Heart right ventricle (tissue), 16 donors: ENCODE measurements at regions not wholly inside any gene's neighbourhood (a gene's known extent, or its start where the extent isn't known, plus 50 kb on each side); places are given as distances from the start of the nearest gene placed in this dataset.

Experiments used
- ATAC-seq, 8 donors: fragments of 200-7000 bp; cut with Tn5 transposase; one replicate each; pipeline ENCODE4 v1.9.1; 2020; ENCODE audit warnings: mild to moderate bottlenecking in 8 of 8, moderate library complexity in 8 of 8, moderate number of reproducible peaks in 1 of 8
- DNase-seq, 2 donors: peaks; one replicate each; pipeline ENCODE4 v3.0.0-alpha.2; 2020
- H3K27ac ChIP-seq, 10 donors: fragments of 200-600 bp; sonication (generic) in 2 of 10; one replicate each; pipeline versions ENCODE4 v1.5.0 to v1.8.0; 2020 to 2022; ENCODE audit warnings: mild to moderate bottlenecking in 3 of 10
- H3K27me3 ChIP-seq, 7 donors: fragments of 200-600 bp; one replicate each; pipeline ENCODE4 v1.8.0; 2021 to 2022; ENCODE audit warnings: mild to moderate bottlenecking in 2 of 7
- H3K36me3 ChIP-seq, 9 donors: fragments of 200-600 bp; sonication (generic) in 1 of 9; one replicate each; pipeline versions ENCODE4 v1.5.0 to v1.8.0; 2020 to 2022; ENCODE audit warnings: mild to moderate bottlenecking in 2 of 9
- H3K4me1 ChIP-seq, 9 donors: fragments of 200-600 bp; sonication (generic) in 1 of 9; one replicate each; pipeline versions ENCODE4 v1.5.0 to v1.8.0; 2020 to 2022; ENCODE audit warnings: mild to moderate bottlenecking in 4 of 9
- H3K4me3 ChIP-seq, 10 donors: fragments of 200-600 bp; sonication (generic) in 2 of 10; one replicate each; pipeline versions ENCODE4 v1.5.0 to v1.8.0; 2020 to 2022; ENCODE audit warnings: mild to moderate bottlenecking in 7 of 10, moderate library complexity in 2 of 10
- H3K9me3 ChIP-seq, 11 donors: fragments of 200-600 bp in 10 of 11; sonication (generic) in 2 of 11; one replicate each; pipeline versions ENCODE4 v1.5.0 to v1.8.0; 2013 to 2022; ENCODE audit warnings: mild to moderate bottlenecking in 2 of 11, control low read depth in 1 of 11, moderate library complexity in 1 of 11
- CTCF ChIP-seq, 9 donors: fragments of 200-600 bp; sonication (generic) in 2 of 9; IDR thresholded peaks; one replicate each; pipeline versions ENCODE4 v1.5.0 to v1.8.0; 2021 to 2022; ENCODE audit warnings: antibody characterized with exemption in 9 of 9, mild to moderate bottlenecking in 5 of 9, moderate library complexity in 1 of 9
- WGBS, 2 donors: extraction: QIAGEN DNeasy Blood & Tissue Kit; methylation state at CpG; one replicate each; pipeline ENCODE4 v1.1.7; 2013; ENCODE audit warnings: inconsistent platforms in 1 of 2; 5-methylcytosine and 5-hydroxymethylcytosine counted together
- intact Hi-C, 10 donors: fragments of 100-400 bp; cut with DNase I; formaldehyde crosslinking; loops; one replicate each; pipeline versions ENCODE4 v1.11.1 to v1.14.2; 2022
- donor health status: Arrhythmogenic right ventricular cardiomyopathy.
- donor health status: ischemic (EF 13 %, LVEDD 7.1; RV severe dilation, severe dysfunction).
- donor health status: healthy with polysubstance abuse.
- donor health status: DM: no; HTN: yes; CAD: no.
- donor health status: DM: no; HTN: no; CAD: no.
- donor health status: ischemic (EF 25% LVEDD 6.9; RV normal size, moderate dysfunction).
- donor health status: ischemic (EF 25% LVEDD 5.7; RV mildly dilated, moderate dysfunction).
- donor health status: healthy.
- donor health status: DM: yes; HTN: yes; CAD: no.
- donor health status: Ischemic cardiomyopathy.
- donor health status: ischemic (EF 35%, LVEDD 5.7; RV mildly dilated, moderate dysfunction).
- donor health status: nonischemic (EF 11% LVEDD 7.7; RV severe dilation, severe dysfunction).
- donor health status: DM: yes; HTN: yes; CAD: no.
- donor health status: PGD.
- donor health status: ischemic (EF 29% LVEDD 5.4; RV normal size, mild dysfunction).
- donor health status: nonischemic (EF 23%, LVEDD 6.1; RV moderate dilation, normal function).

GRCh38 chr2:16194931-16195680 lies 254.8 kb downstream of the MYCN start:
- intact Hi-C loops, result no loop called here
- no peak overlapping the region for H3K4me3 ChIP-seq
- peaks cover 0 to 4% (median 0%) of the 10 kb centered on the region in 11 donors for H3K9me3 ChIP-seq
- TF ChIP-seq CTCF (IDR thresholded peaks at IDR 0.05), result no peak
- WGBS, 2 donors, result 79 to 88% methylated on average over 6 of the region's 6 CpGs
- H3K27ac ChIP-seq, result no peak overlapping the region
- no peaks in the 10 kb centered on the region for H3K36me3 ChIP-seq
- no peaks in the 10 kb centered on the region for H3K27me3 ChIP-seq
- DNase-seq (no peak), ATAC-seq (no peak)
- H3K4me1 ChIP-seq, result no peaks in the 10 kb centered on the region

- intact Hi-C loops, result no loop called here
- no peak for ATAC-seq
- TF ChIP-seq CTCF (IDR thresholded peaks at IDR 0.05), result no peak
- Histone ChIP-seq H3K27me3 (no peaks in the 10 kb centered on the region), H3K27ac (no peak overlapping the region), H3K36me3 (no peaks in the 10 kb centered on the region), H3K9me3 (peaks cover 0 to 4% (median 0%) of the 10 kb centered on the region in 11 donors), H3K4me1 (no peaks in the 10 kb centered on the region), H3K4me3 (no peak overlapping the region)
- no peak for DNase-seq
- 84% methylated on average over 4 of the region's 4 CpGs for WGBS, 2 donors
Observed at GRCh38 chr2:16194530-16194929, 254.2 kb downstream of the MYCN start.

- ATAC-seq, result no peak
Observed at GRCh38 chr2:16194096-16194390, 253.7 kb downstream of the MYCN start.

GRCh38 chr2:16192416-16193216 lies 252.3 kb downstream of the MYCN start:
- H3K27me3 ChIP-seq, result no peaks in the 10 kb centered on the region
- no peak for TF ChIP-seq CTCF (IDR thresholded peaks at IDR 0.05)
- DNase-seq (no peak), ATAC-seq (no peak)
- WGBS, 2 donors, result 82 to 88% methylated on average over 10 of the region's 10 CpGs
- H3K4me3 ChIP-seq, result no peak overlapping the region
- peaks cover 0 to 4% (median 0%) of the 10 kb centered on the region in 11 donors for H3K9me3 ChIP-seq
- no peak overlapping the region for H3K27ac ChIP-seq
- H3K36me3 ChIP-seq, result no peaks in the 10 kb centered on the region
- H3K4me1 ChIP-seq, result no peaks in the 10 kb centered on the region
- intact Hi-C loops, result no loop called here

More at GRCh38 chr2:16194096-16194390, 253.7 kb downstream of the MYCN start:
- peaks cover 0 to 4% (median 0%) of the 10 kb centered on the region in 11 donors for H3K9me3 ChIP-seq
- no peak overlapping the region for H3K4me3 ChIP-seq
- no peak overlapping the region for H3K27ac ChIP-seq
- no peak for TF ChIP-seq CTCF (IDR thresholded peaks at IDR 0.05)
- H3K36me3 ChIP-seq, result no peaks in the 10 kb centered on the region
- H3K27me3 ChIP-seq, result no peaks in the 10 kb centered on the region
- no peaks in the 10 kb centered on the region for H3K4me1 ChIP-seq
- WGBS, 2 donors, result 94 to 95% methylated on average over 1 of the region's 1 CpG
- DNase-seq, result no peak
- intact Hi-C loops, result no loop called here
